ENCODE measurements at regions not wholly inside any gene's neighbourhood (a gene's known extent, or its start where the extent isn't known, plus 50 kb on each side); places are given as distances from the start of the nearest gene placed in this dataset.

DNA sequence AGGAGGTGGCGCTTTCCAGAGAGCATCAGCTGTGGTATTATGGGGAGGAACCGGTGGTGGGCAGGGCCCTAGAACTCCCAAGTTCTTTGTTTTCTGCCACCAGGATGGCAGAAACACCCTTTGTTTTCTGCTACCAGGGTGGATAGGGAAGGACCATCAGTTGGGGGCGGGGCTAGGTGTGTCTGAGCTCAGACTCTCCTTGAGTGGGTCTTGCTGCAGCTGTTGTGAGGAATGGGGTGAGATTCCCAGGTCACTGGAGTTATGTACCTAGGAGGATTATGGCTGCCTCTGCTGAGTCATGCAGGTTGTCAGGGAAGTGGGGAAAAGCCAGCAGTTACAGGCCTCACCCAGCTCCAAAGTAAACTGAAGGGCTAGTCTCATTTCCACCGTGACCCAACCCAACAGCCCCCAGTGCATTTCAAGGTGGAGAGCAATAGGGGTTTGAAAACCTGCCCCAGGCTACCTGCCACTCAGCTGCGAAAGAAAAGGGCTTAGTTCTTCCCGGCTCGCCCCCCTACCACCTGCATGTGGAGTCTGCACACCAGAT lies 167.8 kb upstream of the FAM241A start:
- Histone ChIP-seq H3K4me1 (no peaks in the 10 kb centered on the region), H3K36me3 (no peaks in the 10 kb centered on the region), H3K9me3 (no peaks in the 10 kb centered on the region), H3K4me3 (no peak overlapping the region), H3K27me3 (no peaks in the 10 kb centered on the region), H3K27ac (no peak overlapping the region)
- DNase-seq (no peak), FAIRE-seq (no peak), ATAC-seq (no peak)
- intact Hi-C loops (cut with DNase I): no loop called here
- TF ChIP-seq CTCF (IDR thresholded peaks at IDR 0.05): no peak
- WGBS, 2 donors: 69 to 70% methylated on average over 7 of the region's 7 CpGs

- intact Hi-C loops (cut with DNase I): no loop called here
- no peak for TF ChIP-seq CTCF (IDR thresholded peaks at IDR 0.05)
- no peaks in the 10 kb centered on the region for H3K36me3 ChIP-seq
These were observed 165.3 kb upstream of the FAM241A start for GRCh38 chr4:111979921-111980320.

DNA sequence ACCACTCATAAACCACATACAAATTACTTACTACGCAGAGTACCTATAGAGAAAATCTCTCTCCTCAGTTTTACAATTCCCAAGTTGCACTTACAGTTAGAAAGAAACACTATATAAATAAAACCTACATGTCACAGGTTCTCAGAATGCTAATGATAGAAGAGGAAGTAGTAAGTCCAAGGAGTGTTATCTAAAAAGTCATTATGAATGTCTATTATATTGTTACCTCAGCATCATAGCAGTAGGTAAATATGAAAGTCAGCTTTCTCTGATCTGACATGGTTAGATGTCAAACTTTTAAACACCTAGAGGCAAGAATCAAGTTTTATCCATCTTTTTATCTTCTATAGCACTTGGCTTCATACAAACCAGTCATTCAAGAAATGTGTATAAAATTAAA lies 163.2 kb upstream of the FAM241A start:
- Histone ChIP-seq H3K36me3 (no peaks in the 10 kb centered on the region), H3K4me1 (no peaks in the 10 kb centered on the region), H3K9me3 (no peaks in the 10 kb centered on the region), H3K27me3 (no peaks in the 10 kb centered on the region), H3K4me3 (no peak overlapping the region), H3K27ac (no peak overlapping the region)
- DNase-seq: no peak
- no peak for ATAC-seq
- 93 to 100% methylated on average over 1 of the region's 1 CpG for WGBS, 2 donors
- TF ChIP-seq CTCF (IDR thresholded peaks at IDR 0.05): no peak
- intact Hi-C loops (cut with DNase I): no loop called here
- no peak for FAIRE-seq

More at GRCh38 chr4:111979921-111980320, 165.3 kb upstream of the FAM241A start:
- Histone ChIP-seq H3K27me3 (no peaks in the 10 kb centered on the region), H3K4me1 (no peaks in the 10 kb centered on the region), H3K4me3 (no peak overlapping the region), H3K27ac (no peak overlapping the region), H3K9me3 (no peaks in the 10 kb centered on the region)
- no peak for DNase-seq
- FAIRE-seq: no peak
- ATAC-seq: no peak

DNA sequence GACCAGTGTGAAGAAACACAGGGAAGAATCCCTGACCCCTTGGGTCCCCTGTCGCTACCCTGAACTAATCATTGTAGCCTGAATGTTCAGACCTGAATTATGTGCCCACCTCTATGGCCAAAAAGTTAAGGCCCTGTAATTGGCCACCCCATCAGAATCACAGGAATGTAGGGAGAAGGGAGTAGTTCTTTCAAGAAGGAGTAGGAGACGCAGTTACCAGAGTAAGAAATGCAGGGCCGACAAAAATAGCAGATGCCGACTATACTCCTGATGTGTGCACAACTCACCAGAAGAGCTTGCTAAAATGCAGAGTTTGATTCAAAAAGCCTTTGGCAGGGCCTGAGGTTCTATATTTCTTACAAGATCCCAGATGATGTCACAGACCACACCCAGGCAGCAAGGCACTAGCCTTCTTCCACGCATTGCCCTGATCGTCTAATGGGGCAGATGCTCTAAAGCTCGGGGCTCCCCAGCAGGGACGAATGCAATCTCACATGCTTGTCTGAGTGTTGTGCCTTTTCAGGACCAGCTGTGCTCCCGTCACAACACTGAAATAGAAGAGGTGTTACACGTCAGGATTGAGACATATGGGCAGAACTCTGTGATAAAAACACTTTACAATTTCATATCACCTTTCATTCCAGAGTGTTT lies 161.0 kb upstream of the FAM241A start:
- intact Hi-C loops (cut with DNase I): no loop called here
- FAIRE-seq (no peak), ATAC-seq (no peak), DNase-seq (no peak)
- no peak for TF ChIP-seq CTCF (IDR thresholded peaks at IDR 0.05)
- Histone ChIP-seq H3K4me3 (no peak overlapping the region), H3K27me3 (no peaks in the 10 kb centered on the region), H3K9me3 (no peaks in the 10 kb centered on the region), H3K4me1 (no peaks in the 10 kb centered on the region), H3K36me3 (no peaks in the 10 kb centered on the region), H3K27ac (no peak overlapping the region)
- WGBS, 2 donors: 69 to 73% methylated on average over 10 of the region's 10 CpGs

- TF ChIP-seq CTCF (IDR thresholded peaks at IDR 0.05): no peak
- FAIRE-seq (no peak), ATAC-seq (peak in 1 of 4 donors; percentile 65), DNase-seq (no peak)
- Histone ChIP-seq H3K4me3 (no peak overlapping the region), H3K4me1 (no peaks in the 10 kb centered on the region), H3K9me3 (no peaks in the 10 kb centered on the region), H3K27me3 (no peaks in the 10 kb centered on the region), H3K27ac (no peak overlapping the region), H3K36me3 (no peaks in the 10 kb centered on the region)
- intact Hi-C loops (cut with DNase I): no loop called here
- 1 to 4% methylated on average over 2 of the region's 2 CpGs for WGBS, 2 donors
These were observed 159.8 kb upstream of the FAM241A start for GRCh38 chr4:111985426-111985825.
